D721Med (cell line): ENCODE measurements at regions not wholly inside any gene's neighbourhood (a gene's known extent, or its start where the extent isn't known, plus 50 kb on each side); places are given as distances from the start of the nearest gene placed in this dataset.

Source experiments
- DNase-seq: peaks from one replicate; pipeline ENCODE4 v3.0.0; 2011; ENCODE audit warnings: low spot score; ENCODE audit not compliant: insufficient read length
- FAIRE-seq: peaks from 2 replicates; lab custom pipeline; 2011; peaks lifted over from hg19 to GRCh38; lab: Jason Lieb, UNC
- TF ChIP-seq, protein P1 (sequence below): IDR thresholded peaks from 2 replicates; pipeline ENCODE4 v1.5.1; 2012; ENCODE audit warnings: mild to moderate bottlenecking, control low read depth; ENCODE audit not compliant: insufficient read depth; ENCODE audit errors: missing control alignments

DNA sequence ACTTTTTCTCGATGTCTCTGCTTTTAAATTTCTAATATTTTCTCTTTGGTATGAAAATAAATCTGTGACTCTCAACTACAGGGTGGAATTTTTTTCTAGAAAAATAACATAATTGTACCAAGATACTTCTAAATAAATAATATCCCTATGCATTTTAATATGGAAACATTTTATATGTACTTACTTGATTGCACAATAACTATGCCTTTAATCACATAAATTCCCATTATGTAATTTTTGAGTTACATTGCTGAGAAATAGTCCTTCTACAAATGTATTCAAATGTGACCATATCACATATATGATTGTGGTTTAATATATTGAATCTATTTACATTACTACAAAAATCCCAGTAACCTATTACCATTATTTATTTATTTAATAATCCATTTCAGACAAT, 1543.3 kb upstream of the PABPC4L start:
- DNase-seq (no peak), FAIRE-seq (no peak)
- TF ChIP-seq, protein P1, sequence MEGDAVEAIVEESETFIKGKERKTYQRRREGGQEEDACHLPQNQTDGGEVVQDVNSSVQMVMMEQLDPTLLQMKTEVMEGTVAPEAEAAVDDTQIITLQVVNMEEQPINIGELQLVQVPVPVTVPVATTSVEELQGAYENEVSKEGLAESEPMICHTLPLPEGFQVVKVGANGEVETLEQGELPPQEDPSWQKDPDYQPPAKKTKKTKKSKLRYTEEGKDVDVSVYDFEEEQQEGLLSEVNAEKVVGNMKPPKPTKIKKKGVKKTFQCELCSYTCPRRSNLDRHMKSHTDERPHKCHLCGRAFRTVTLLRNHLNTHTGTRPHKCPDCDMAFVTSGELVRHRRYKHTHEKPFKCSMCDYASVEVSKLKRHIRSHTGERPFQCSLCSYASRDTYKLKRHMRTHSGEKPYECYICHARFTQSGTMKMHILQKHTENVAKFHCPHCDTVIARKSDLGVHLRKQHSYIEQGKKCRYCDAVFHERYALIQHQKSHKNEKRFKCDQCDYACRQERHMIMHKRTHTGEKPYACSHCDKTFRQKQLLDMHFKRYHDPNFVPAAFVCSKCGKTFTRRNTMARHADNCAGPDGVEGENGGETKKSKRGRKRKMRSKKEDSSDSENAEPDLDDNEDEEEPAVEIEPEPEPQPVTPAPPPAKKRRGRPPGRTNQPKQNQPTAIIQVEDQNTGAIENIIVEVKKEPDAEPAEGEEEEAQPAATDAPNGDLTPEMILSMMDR = no peak

DNA sequence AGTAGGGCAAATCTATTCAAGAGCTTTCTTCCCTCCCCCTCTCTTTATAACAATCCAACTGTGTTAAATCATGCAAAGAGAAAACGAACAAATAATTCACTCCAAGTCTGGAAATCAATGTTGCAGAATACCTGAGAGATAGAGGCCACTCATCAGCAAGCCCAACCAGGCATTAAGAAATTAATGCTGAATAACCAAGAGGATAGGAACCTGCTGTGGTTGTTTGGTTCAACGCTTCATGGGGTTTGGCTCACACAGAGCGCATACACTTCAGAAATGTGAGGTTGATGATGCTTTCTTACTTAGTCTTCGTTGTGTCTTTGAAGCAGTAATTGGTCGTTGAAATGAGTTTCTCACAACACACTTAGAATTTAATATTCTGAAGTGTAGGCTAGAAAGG, 1540.0 kb upstream of the PABPC4L start:
- no peak for DNase-seq
- TF ChIP-seq, protein P1 = no peak
- no peak for FAIRE-seq

DNA sequence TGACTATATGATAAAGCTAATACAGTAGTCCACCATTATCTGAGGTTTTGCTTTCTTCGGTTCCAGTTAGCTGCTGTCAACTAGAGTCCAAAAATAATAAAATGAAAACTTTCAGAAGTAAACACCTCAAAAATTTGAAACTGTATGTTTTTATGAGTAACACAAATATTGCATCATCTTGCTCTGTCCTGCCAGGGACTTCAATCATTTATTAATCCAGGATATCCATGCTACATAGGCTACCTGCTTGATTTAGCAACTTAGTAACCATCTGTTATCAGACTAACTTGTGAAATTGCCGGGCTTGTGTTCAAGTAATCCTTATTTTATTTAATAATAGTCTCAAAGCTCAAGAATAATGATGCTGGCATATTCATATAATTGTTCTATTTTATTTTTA, 1537.8 kb upstream of the PABPC4L start:
- FAIRE-seq (no peak), DNase-seq (no peak)
- TF ChIP-seq, protein P1 = no peak

DNA sequence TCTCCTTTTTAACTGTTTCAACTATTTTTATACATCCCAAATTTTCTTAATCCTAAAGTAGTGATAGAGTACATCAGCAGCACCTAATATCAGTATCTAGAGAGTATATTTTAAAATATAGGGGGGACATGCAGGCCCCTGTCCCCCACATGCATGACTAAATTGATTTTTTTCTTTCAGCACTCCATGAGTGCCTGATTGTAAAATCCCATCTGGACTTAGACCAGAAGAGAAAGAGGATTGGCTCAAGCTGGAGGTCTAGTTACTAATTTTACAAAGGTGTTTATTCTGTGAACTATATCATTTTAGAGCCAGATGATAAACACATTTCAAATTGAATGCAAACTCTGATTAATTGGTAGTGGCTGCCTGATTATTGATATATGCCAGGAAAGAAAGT, 1533.9 kb upstream of the PABPC4L start:
- TF ChIP-seq, protein P1 = no peak
- FAIRE-seq = no peak
- DNase-seq = no peak

DNA sequence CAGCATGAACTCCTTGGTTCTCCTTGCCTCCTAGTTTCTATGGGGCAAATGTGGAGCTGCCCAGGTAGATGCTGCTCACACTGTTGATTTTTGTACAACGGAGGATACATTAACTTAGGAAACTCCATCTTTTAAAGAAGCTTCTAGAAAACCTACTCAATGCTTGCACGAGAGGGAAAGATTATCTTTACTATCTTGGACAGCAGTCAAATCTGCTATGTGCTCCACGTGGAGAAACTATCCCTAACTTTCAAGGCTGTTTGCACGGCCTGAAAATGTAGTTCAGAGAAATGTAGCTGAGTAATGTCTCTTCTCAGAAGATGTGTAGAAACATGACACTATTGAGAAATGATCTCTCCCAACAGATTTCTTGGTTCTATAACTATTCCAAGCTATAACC, 1530.9 kb upstream of the PABPC4L start:
- DNase-seq = no peak
- TF ChIP-seq, protein P1 = no peak

DNA sequence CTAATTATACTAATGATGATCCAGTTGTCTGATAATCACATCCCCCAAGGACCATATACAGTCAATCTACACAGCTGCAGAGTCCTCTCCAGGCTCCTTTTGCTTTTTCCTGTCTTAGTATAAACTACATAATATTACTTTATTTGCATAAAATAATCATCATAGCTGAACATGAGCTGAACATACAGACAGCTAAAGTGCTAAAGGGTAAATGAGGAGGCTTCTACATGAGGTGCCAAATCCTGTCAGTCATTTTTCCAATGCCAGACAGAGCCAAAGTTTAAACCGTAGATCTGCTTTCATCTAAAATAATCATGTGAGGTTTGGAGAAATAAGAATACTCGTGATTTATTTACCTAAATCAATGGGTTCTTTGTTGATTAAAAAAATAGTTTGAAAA, 1530.1 kb upstream of the PABPC4L start:
- no peak for FAIRE-seq
- TF ChIP-seq, protein P1 = no peak

More for the DNA sequence above, 1530.9 kb upstream of the PABPC4L start:
- peak; percentile 21 for FAIRE-seq

DNA sequence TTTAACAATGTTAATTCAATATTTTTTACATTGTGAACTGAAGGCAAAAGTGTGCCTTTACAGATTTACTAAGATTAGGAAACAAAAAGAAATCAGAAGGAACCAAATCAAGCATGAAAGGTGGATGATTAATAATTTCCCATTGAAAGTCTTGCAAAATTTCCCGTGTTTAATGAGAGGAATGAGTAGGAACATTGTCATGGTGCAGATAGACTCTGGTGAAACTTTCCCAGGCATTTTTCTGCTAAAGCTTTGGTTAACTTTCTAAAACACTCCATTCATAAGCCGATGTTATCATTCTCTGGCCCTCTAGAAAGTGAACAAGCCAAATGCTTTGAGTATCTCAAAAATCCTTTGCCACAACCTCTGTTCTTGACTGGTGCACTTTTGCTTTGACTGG, 1522.8 kb upstream of the PABPC4L start:
- TF ChIP-seq, protein P1 = no peak
- DNase-seq (no peak), FAIRE-seq (no peak)

More for the DNA sequence above, 1530.1 kb upstream of the PABPC4L start:
- no peak for DNase-seq
